ENCODE measurements at regions not wholly inside any gene's neighbourhood (a gene's known extent, or its start where the extent isn't known, plus 50 kb on each side); places are given as distances from the start of the nearest gene placed in this dataset.

- Histone ChIP-seq H3K27me3 (no peaks in the 10 kb centered on the region), H3K27ac (no peak overlapping the region), H3K9ac (no peak overlapping the region), H3K4me1 (no peaks in the 10 kb centered on the region), H3K9me3 (replicated peaks in 1 of 11) (no peaks in the 10 kb centered on the region; a peak in 1 of 22 replicates), H3K36me3 (no peaks in the 10 kb centered on the region), H3K4me2 (no peak overlapping the region), H3K4me3 (no peak overlapping the region), H4K20me1 (no peaks in the 10 kb centered on the region)
- TF ChIP-seq Cebpa-rat (IDR thresholded peaks at IDR 0.05) = no peak
These were observed 233.1 kb upstream of the PFKP start for GRCh38 chr10:2834214-2834613.

GRCh38 chr10:2831509-2831908 lies 235.8 kb upstream of the PFKP start:
- H3K36me3 ChIP-seq = no peaks in the 10 kb centered on the region
- H3K4me1 ChIP-seq = no peaks in the 10 kb centered on the region
- no peak overlapping the region for H3K9ac ChIP-seq
- H3K27me3 ChIP-seq = no peaks in the 10 kb centered on the region
- no peak overlapping the region for H3K4me3 ChIP-seq
- H3K9me3 ChIP-seq (replicated peaks in 1 of 11) = peaks cover 0 to 10% (median 5%) of the 10 kb centered on the region in 11 experiments; a peak in 5 of 22 replicates
- no peak overlapping the region for H3K27ac ChIP-seq
- no peak for TF ChIP-seq Cebpa-rat (IDR thresholded peaks at IDR 0.05)
- no peak overlapping the region for H3K4me2 ChIP-seq
- no peaks in the 10 kb centered on the region for H4K20me1 ChIP-seq

- Histone ChIP-seq H3K4me1 (no peaks in the 10 kb centered on the region), H3K4me3 (no peak overlapping the region), H3K36me3 (no peaks in the 10 kb centered on the region), H3K9me3 (replicated peaks in 1 of 11) (peaks cover 0 to 11% (median 5%) of the 10 kb centered on the region in 11 experiments; a peak in 5 of 22 replicates), H3K9ac (no peak overlapping the region), H3K4me2 (no peak overlapping the region), H4K20me1 (no peaks in the 10 kb centered on the region), H3K27ac (no peak overlapping the region), H3K27me3 (no peaks in the 10 kb centered on the region)
- TF ChIP-seq Cebpa-rat (IDR thresholded peaks at IDR 0.05) = no peak
These were observed 238.6 kb upstream of the PFKP start for GRCh38 chr10:2828741-2829140.

- no peak overlapping the region for H3K4me3 ChIP-seq
- no peaks in the 10 kb centered on the region for H3K36me3 ChIP-seq
- H3K27me3 ChIP-seq = no peaks in the 10 kb centered on the region
- no peak for TF ChIP-seq Cebpa-rat (IDR thresholded peaks at IDR 0.05)
- no peaks in the 10 kb centered on the region for H4K20me1 ChIP-seq
- no peak overlapping the region for H3K4me2 ChIP-seq
- no peaks in the 10 kb centered on the region for H3K4me1 ChIP-seq
- H3K9me3 ChIP-seq (replicated peaks in 1 of 11) = peaks cover 0 to 11% (median 5%) of the 10 kb centered on the region in 11 experiments; a peak in 5 of 22 replicates
- no peak overlapping the region for H3K9ac ChIP-seq
- no peak overlapping the region for H3K27ac ChIP-seq
These were observed 240.7 kb upstream of the PFKP start for GRCh38 chr10:2826675-2827074.

- Histone ChIP-seq H3K36me3 (no peaks in the 10 kb centered on the region), H3K9ac (no peak overlapping the region), H3K27ac (no peak overlapping the region), H3K27me3 (no peaks in the 10 kb centered on the region), H3K9me3 (replicated peaks in 1 of 11) (peaks cover 0 to 11% (median 5%) of the 10 kb centered on the region in 11 experiments; a peak in 5 of 22 replicates), H3K4me2 (no peak overlapping the region), H3K4me1 (no peaks in the 10 kb centered on the region), H3K4me3 (no peak overlapping the region), H4K20me1 (no peaks in the 10 kb centered on the region)
- TF ChIP-seq Cebpa-rat (IDR thresholded peaks at IDR 0.05) = no peak
These were observed 241.5 kb upstream of the PFKP start for GRCh38 chr10:2825841-2826240.

- H3K27ac ChIP-seq = no peak overlapping the region
- H3K27me3 ChIP-seq = no peaks in the 10 kb centered on the region
These were observed 249.3 kb upstream of the PFKP start for GRCh38 chr10:2817940-2818636.

GRCh38 chr10:2813693-2814092 lies 253.7 kb upstream of the PFKP start:
- Histone ChIP-seq H3K4me3 (no peak overlapping the region), H3K4me2 (no peak overlapping the region), H3K4me1 (peaks cover 0 to 9% (median 6%) of the 10 kb centered on the region in 10 experiments; a peak in 7 of 20 replicates), H3K9ac (no peak overlapping the region), H3K9me3 (replicated peaks in 1 of 11) (no peaks in the 10 kb centered on the region), H3K27me3 (no peaks in the 10 kb centered on the region), H3K36me3 (no peaks in the 10 kb centered on the region), H3K27ac (no peak overlapping the region), H4K20me1 (no peaks in the 10 kb centered on the region)
- TF ChIP-seq Cebpa-rat (IDR thresholded peaks at IDR 0.05) = no peak

More at GRCh38 chr10:2817940-2818636, 249.3 kb upstream of the PFKP start:
- Histone ChIP-seq H4K20me1 (no peaks in the 10 kb centered on the region), H3K36me3 (no peaks in the 10 kb centered on the region), H3K9ac (no peak overlapping the region), H3K9me3 (replicated peaks in 1 of 11) (no peaks in the 10 kb centered on the region), H3K4me3 (no peak overlapping the region), H3K4me2 (peak overlapping the region in 8 of 11 experiments; percentile 1 to 28 (median 20); a peak in 8 of 22 replicates), H3K4me1 (peaks cover 0 to 9% (median 6%) of the 10 kb centered on the region in 10 experiments; a peak in 7 of 20 replicates)
- TF ChIP-seq Cebpa-rat (IDR thresholded peaks at IDR 0.05) = peak in 1 of 11 experiments; percentile 53; a peak in 2 of 22 replicates

GRCh38 chr10:2813286-2813685 lies 254.1 kb upstream of the PFKP start:
- H3K4me3 ChIP-seq = no peak overlapping the region
- H3K4me1 ChIP-seq = peaks cover 0 to 9% (median 6%) of the 10 kb centered on the region in 10 experiments; a peak in 7 of 20 replicates
- H3K9me3 ChIP-seq (replicated peaks in 1 of 11) = no peaks in the 10 kb centered on the region
- no peaks in the 10 kb centered on the region for H4K20me1 ChIP-seq
- no peak overlapping the region for H3K9ac ChIP-seq
- no peaks in the 10 kb centered on the region for H3K27me3 ChIP-seq
- H3K4me2 ChIP-seq = no peak overlapping the region
- H3K36me3 ChIP-seq = no peaks in the 10 kb centered on the region
- H3K27ac ChIP-seq = no peak overlapping the region
- no peak for TF ChIP-seq Cebpa-rat (IDR thresholded peaks at IDR 0.05)

GRCh38 chr10:2812631-2813030 lies 254.7 kb upstream of the PFKP start:
- Histone ChIP-seq H3K4me2 (no peak overlapping the region), H3K27me3 (no peaks in the 10 kb centered on the region), H3K4me3 (no peak overlapping the region), H3K4me1 (peaks cover 0 to 2% (median under 1%) of the 10 kb centered on the region in 10 experiments; a peak in 4 of 20 replicates), H3K9me3 (replicated peaks in 1 of 11) (no peaks in the 10 kb centered on the region), H3K27ac (no peak overlapping the region), H4K20me1 (no peaks in the 10 kb centered on the region), H3K36me3 (no peaks in the 10 kb centered on the region), H3K9ac (no peak overlapping the region)
- no peak for TF ChIP-seq Cebpa-rat (IDR thresholded peaks at IDR 0.05)

GRCh38 chr10:2800178-2800577 lies 267.2 kb upstream of the PFKP start:
- no peak for TF ChIP-seq Cebpa-rat (IDR thresholded peaks at IDR 0.05)
- Histone ChIP-seq H3K4me1 (no peaks in the 10 kb centered on the region), H3K27me3 (no peaks in the 10 kb centered on the region), H3K9ac (no peak overlapping the region), H3K9me3 (replicated peaks in 1 of 11) (peaks cover 8 to 24% (median 12%) of the 10 kb centered on the region in 11 experiments; a peak in 20 of 22 replicates), H3K36me3 (no peaks in the 10 kb centered on the region), H3K4me2 (no peak overlapping the region), H3K27ac (no peak overlapping the region), H3K4me3 (no peak overlapping the region), H4K20me1 (no peaks in the 10 kb centered on the region)

Measured in BLaER1 treated with 17β-estradiol and CSF1 and Interleukin-3, amounts not matched to agents 10 nM and 100 nM (cell line).